AG04449 (cell line): ENCODE measurements at regions not wholly inside any gene's neighbourhood (a gene's known extent, or its start where the extent isn't known, plus 50 kb on each side); places are given as distances from the start of the nearest gene placed in this dataset.

Experiments
- CTCF ChIA-PET: fragments of 350-600 bp; formaldehyde crosslinking; extraction: SDS; loops from one replicate; lab custom pipeline; 2021; ENCODE audit warnings: antibody characterized with exemption; lab: Yijun Ruan, JAX
- POLR2A ChIA-PET: fragments of 400-600, 350-600 bp; formaldehyde crosslinking; extraction: SDS; loops from one replicate; lab custom pipeline; 2020; ENCODE audit warnings: antibody characterized with exemption, inconsistent platforms; lab: Yijun Ruan, JAX
- DNase-seq: peaks from one replicate; pipeline ENCODE4 v3.0.0-alpha.2; 2010; ENCODE audit warnings: low read depth, low spot score
- H3K4me3 ChIP-seq: 2 replicates; pipeline ENCODE4 v1.5.1; 2011; ENCODE audit warnings: low read depth, mild to moderate bottlenecking, control low read depth, low read length
- TF ChIP-seq, protein P1 (sequence below): IDR thresholded peaks from one replicate; pipeline ENCODE4 v1.5.1; 2011; ENCODE audit warnings: mild to moderate bottlenecking, moderate library complexity, low read length, control low read depth, inconsistent platforms; ENCODE audit not compliant: insufficient read depth; ENCODE audit errors: missing control alignments

DNA sequence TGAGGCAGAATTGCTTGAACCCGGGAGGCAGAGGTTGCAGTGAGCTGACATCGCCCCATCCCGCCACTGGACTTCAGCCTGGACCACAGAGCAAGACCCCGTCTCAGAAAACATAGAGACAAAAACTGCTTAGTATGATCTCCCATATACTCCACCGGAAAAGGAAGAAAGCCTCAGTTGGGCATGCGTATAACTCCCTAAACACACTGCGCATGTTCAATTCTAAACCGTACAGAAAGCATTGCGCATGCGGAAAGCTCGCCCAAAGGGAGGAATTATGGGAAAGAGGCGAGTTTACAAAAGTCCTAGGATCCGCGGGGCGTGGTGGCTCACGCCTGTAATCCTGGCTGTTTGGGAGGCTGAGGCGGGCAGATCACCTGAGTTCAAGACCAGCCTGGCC lies 312.7 kb upstream of the ERCC4 start:
- no peak for DNase-seq
- POLR2A ChIA-PET = no interaction called here
- CTCF ChIA-PET = no interaction called here
- H3K4me3 ChIP-seq = no peak overlapping the region
- TF ChIP-seq, protein P1, sequence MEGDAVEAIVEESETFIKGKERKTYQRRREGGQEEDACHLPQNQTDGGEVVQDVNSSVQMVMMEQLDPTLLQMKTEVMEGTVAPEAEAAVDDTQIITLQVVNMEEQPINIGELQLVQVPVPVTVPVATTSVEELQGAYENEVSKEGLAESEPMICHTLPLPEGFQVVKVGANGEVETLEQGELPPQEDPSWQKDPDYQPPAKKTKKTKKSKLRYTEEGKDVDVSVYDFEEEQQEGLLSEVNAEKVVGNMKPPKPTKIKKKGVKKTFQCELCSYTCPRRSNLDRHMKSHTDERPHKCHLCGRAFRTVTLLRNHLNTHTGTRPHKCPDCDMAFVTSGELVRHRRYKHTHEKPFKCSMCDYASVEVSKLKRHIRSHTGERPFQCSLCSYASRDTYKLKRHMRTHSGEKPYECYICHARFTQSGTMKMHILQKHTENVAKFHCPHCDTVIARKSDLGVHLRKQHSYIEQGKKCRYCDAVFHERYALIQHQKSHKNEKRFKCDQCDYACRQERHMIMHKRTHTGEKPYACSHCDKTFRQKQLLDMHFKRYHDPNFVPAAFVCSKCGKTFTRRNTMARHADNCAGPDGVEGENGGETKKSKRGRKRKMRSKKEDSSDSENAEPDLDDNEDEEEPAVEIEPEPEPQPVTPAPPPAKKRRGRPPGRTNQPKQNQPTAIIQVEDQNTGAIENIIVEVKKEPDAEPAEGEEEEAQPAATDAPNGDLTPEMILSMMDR = no peak

GRCh38 chr16:13611596-13611995 lies 308.4 kb upstream of the ERCC4 start:
- no peak for DNase-seq
- ChIA-PET CTCF (no interaction called here), POLR2A (no interaction called here)
- TF ChIP-seq, protein P1 = no peak
- H3K4me3 ChIP-seq = no peak overlapping the region

DNA sequence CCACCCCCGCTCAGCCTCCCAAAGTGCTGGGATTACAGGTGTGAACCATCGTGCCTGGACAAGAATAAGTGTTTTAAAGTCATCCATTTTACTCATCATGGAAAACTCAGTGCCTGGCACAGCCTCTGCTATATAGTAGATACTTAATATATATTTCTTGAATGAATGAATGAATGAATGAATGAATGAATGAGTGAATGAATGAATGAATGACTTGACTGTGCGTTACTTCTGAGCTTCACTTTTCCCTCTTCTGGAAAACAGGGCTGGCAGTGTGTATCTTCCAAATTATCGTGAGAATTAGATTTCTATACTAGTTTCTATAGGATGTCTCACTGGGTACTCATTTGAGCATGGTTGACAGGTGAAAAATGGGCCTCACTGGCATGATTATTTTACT lies 307.3 kb upstream of the ERCC4 start:
- ChIA-PET POLR2A (no interaction called here), CTCF (no interaction called here)
- DNase-seq = no peak

DNA sequence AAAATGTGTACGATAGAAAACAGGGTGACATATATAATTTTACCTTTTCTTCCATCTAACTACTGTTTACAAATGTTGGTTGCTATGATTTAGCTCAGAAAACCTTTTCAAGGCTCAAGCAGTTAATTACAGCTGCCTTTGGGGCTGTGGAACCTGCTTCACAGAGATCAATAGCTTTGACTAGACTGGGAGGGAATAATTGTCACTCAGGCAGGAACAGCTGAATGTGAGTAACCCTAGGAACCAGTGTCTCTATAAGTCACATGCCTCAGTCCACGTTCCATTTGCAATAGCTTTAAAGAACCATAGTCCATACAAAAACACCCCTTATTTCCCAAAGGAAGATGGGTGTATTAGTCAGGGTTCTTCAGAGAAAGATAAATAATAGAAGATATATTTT lies 306.8 kb upstream of the ERCC4 start:
- TF ChIP-seq, protein P1 = no peak
- ChIA-PET POLR2A (no interaction called here), CTCF (no interaction called here)
- DNase-seq = no peak
- no peak overlapping the region for H3K4me3 ChIP-seq

More for the DNA sequence above, 307.3 kb upstream of the ERCC4 start:
- no peak overlapping the region for H3K4me3 ChIP-seq
- TF ChIP-seq, protein P1 = no peak

DNA sequence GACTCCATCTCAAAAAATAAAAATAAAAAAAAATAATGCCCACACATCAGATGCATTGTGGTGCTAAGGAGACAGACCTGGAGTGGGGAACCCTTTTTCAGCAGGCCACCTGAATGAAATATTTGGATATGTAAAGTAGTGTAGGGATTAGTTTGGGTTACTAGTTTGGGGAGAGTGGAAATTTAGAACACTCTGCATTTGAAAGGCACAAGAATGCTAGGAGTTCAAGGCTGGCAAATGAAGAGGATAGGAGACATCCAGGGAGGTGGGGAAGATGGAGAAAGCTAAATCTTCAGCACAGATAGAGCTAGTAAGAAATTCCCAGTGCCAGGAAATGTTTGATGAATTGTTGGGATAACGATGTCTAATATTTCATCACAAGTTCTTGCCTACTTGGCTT lies 298.3 kb upstream of the ERCC4 start:
- DNase-seq = no peak
- CTCF ChIA-PET = no interaction called here
- POLR2A ChIA-PET = no interaction called here
- H3K4me3 ChIP-seq = no peak overlapping the region
- TF ChIP-seq, protein P1 = no peak

DNA sequence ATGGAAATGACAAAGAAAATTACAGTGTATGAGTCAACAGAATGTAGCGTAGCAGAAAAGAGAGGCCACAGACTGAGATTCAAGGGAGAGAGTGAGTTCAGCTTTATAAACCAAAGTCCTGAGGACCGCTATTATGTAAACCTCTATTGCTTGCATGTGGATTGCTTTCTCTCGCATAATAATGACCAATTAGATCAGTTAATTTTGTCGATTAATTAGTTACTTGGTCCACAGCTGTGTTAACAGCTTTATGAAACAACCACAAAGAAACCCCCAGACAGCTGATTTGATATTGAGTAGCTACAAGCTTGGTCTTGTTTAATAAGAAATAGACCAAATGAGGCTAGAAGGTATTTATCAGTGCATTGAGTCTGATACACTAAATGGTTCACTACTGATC lies 291.8 kb upstream of the ERCC4 start:
- ChIA-PET CTCF (no interaction called here), POLR2A (no interaction called here)
- DNase-seq = no peak
- TF ChIP-seq, protein P1 = no peak
- no peak overlapping the region for H3K4me3 ChIP-seq
